GM18861 (cell line): ENCODE measurements at regions not wholly inside any gene's neighbourhood (a gene's known extent, or its start where the extent isn't known, plus 50 kb on each side); places are given as distances from the start of the nearest gene placed in this dataset.

Experiments used
- ATAC-seq: cut with Tn5 transposase; IDR thresholded peaks from one replicate; pipeline ENCODE4 v1.9.1; 2021; ENCODE audit not compliant: unreplicated experiment

- ATAC-seq: no peak
These were observed 200.6 kb upstream of the POU2AF2 start for GRCh38 chr11:111044751-111045406.

DNA sequence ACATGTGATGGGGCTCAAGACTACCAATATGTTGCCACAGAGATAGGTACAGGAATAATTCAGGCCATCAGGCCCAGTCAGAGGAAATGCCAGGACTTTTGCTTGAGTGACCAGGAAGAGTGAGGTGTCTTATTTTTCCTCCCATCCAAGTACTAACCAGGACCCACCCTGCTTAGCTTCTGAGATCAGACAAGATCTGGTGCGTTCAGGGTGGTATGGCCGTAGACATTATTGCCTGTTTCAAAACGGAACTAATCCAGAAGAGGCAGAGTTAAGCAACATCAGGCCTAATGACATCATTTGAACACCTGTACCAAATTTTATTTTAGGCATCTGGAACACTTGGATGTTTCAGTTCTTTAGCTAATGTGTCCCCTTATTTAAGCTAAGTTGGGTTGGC lies 205.5 kb upstream of the POU2AF2 start:
- ATAC-seq: no peak

- ATAC-seq: no peak
These were observed 209.8 kb upstream of the POU2AF2 start for GRCh38 chr11:111035746-111036145.

- ATAC-seq: no peak
These were observed 219.3 kb upstream of the POU2AF2 start for GRCh38 chr11:111026241-111026640.

DNA sequence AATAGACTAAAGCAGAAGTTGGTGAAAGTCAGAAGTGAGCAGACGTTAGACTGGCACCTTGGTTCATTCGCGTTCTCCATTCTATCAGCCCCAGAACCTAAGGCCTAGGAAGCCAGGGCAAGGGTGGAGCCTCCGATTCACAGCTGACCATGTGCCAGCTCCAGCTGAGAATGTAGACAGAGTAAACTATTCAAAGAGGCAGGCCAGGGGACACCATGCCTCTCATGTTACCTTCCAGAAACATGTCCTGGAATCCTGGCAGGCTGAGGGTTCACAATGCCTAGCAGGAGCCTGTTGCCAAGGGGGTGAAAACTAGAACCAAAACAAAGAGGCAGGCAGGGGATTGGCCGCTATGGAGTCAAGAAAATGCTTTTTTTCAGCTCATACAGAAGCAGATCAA lies 224.4 kb upstream of the POU2AF2 start:
- ATAC-seq: no peak

DNA sequence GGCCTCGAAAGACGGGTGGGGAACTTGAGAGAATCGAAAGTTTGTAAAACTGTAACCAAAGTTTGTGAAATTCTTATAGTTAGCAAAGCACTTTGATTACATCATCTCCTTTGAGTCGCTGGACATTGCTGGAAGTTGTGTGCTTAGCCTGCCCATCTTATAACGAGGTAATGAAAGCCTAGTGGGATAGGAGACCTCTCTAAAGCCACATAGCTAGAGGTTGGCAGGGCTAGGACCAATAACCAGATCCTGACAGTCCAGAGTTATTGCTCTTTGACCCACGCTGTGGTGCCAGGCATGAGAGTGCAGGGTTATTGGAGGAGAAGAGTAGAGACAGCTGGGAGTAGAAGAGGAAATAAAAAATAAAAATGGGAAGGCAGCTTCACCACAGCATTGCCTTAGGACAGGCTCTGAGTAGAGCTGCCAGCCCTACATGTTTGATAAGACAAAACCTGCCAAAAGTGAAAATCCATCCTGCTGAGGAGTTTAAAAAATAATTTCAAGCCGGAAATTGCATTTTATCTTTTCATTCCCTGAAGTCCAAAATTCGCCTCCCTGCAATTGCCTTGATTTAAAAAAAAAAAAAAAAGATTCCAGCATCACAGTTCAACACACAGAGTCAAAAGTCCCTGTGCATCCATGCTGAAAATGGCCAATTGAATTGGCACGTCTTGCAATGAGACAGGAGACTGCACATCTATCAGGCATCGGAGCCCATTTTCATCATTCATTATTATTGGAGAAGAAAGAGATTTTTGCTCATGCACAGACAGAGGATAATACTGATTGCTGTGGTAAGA lies 225.5 kb upstream of the POU2AF2 start:
- no peak for ATAC-seq

- no peak for ATAC-seq
These were observed 226.1 kb upstream of the POU2AF2 start for GRCh38 chr11:111019451-111019850.

- no peak for ATAC-seq
These were observed 227.0 kb upstream of the POU2AF2 start for GRCh38 chr11:111018566-111018965.

GRCh38 chr11:111012491-111012890 lies 233.0 kb upstream of the POU2AF2 start:
- ATAC-seq: no peak

DNA sequence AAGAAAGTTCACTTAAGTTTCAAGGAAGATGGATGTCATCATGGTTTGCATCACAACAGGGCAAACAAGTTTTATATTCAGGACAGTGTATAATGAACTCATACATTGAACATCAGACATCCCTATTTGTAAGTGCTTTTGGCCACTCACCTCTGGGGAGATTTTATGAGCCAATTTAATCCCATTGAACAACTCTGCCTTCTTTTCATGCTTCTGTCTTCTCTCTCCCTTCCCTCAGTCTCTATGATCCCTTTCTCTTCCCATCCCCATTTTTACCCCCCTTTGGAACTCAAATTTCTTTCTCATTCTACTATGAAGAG lies 234.3 kb upstream of the POU2AF2 start:
- no peak for ATAC-seq

- ATAC-seq: no peak
These were observed 234.9 kb upstream of the POU2AF2 start for GRCh38 chr11:111010391-111011274.

DNA sequence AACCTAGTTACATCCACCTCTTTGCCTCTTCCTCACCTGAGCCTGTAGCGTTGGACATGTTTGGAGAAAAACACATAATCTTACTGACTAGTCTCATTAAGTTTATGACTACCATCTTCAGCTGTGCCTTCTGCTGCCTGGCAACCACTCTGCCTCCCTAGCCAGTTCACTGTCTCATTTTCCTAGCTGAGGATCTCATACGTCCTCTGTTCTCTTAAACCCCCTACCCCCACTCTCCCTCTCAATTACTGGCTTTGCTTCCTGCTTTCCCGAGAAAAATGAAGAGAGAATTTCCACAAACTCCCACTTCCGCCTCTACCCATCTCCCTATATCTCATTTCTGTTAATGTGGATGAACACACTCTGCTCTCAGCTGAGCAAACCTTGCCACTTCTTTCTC lies 239.3 kb upstream of the POU2AF2 start:
- no peak for ATAC-seq

DNA sequence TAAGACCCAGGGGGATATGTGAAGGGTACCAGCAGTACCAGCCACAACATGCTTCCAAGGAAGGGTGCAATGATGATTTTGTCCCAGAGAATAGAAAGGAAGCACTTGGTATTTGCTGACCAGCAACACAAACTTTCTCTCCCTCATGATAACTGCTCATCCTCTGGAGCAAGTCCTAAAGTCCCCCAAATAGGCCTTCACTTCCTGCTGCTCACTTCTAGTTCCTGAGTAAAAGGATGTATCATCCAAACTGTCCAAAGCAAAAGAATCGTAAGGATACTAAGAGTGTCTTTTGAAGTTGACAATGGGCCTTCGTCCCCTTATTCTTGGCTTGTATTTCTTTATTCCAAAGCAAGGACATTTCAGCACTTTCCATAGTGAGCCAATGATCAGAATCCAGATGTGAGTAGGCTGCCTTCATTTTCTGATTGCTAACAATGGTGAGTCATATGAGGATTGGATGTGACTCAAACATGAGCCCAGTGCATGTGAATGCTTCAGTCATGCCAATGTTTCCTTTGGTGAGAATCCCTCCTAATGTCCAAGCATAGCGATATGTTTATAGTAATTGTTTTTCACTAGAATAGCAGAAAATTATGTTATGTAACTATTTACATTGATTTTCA lies 243.4 kb upstream of the POU2AF2 start:
- ATAC-seq: no peak

DNA sequence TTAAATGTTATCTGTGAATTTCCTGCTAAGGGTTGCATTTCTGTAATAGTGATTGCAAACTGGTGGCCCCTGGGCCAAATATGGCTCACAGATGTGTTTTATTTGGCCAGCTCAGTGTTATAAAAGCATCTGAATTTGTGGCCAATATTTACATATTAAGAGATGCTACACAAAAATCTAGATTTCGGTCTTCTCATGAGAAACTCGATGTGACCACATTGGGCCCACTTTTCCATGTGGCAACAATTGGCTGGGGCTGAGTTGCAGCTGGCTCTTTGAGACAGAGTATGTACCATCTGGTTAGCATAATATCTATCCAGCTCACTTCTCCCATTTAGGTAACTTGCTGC lies 244.5 kb upstream of the POU2AF2 start:
- ATAC-seq: no peak

DNA sequence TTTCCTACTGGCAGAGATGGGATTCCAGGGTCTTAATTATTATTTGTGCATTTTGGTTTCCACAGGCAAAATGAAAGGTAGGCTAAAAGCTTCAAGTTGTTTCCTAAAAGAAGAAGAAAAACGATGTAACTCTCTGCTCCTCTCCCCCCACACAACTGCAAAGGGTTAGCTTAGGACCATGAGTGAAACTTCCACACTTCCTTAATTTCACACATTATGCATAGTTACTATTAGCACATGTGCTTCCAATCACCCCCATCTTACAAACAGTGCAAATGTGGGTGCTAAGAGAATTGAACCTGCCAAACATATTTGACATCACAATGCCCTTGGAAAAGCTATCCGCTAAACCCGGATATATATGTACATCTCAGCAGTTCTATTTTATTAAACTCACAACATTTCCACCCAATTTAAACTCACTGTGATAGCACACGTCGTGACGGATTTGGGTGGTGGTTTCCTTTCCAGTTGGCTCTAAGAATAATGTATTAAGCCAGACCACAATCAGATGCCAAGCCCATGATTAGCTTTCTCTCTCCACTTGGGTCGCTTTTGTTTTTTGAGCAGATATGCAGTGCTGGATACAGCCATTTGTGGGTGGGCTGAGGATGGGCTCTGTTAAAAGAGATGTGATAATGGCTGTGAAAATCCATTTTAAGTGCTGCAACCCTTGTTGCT lies 245.0 kb upstream of the POU2AF2 start:
- no peak for ATAC-seq

DNA sequence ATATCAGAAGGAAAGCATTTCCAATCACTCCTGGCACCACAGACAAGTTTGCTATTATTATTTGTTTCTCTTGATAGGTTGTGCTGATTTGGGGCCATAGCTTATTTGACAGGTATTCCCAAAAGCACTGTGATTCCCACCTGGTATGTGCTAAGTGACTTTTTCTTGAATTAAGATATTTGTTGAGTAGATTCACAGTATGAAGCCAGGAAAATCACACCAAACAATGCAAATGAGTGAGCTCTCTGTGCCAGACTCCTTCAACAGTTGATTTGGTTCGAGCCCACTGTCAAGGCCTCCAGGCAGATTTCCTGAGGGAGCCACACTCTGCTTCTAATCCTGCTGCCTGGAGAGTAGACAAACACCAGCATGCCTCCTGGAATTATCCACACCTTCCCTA lies 253.0 kb upstream of the POU2AF2 start:
- no peak for ATAC-seq

- ATAC-seq: no peak
These were observed 253.7 kb upstream of the POU2AF2 start for GRCh38 chr11:110991661-110992355.

- no peak for ATAC-seq
These were observed 255.2 kb upstream of the POU2AF2 start for GRCh38 chr11:110990311-110990710.

GRCh38 chr11:110989428-110990133 lies 255.9 kb upstream of the POU2AF2 start:
- ATAC-seq: no peak

- ATAC-seq: no peak
These were observed 256.9 kb upstream of the POU2AF2 start for GRCh38 chr11:110988671-110989070.
